Activated T-helper 1 cell treated with anti-CD3 and anti-CD28 coated beads, Interleukin-2, amount 50 U/mL, for 16 hours (primary cell): ENCODE measurements at regions not wholly inside any gene's neighbourhood (a gene's known extent, or its start where the extent isn't known, plus 50 kb on each side); places are given as distances from the start of the nearest gene placed in this dataset.

ENCODE experiments used
- DNase-seq, 2 donors: peaks; one replicate each; pipeline ENCODE4 v3.0.0-alpha.2; 2020; ENCODE audit warnings: low read depth in 1 of 2, low spot score in 1 of 2

DNA sequence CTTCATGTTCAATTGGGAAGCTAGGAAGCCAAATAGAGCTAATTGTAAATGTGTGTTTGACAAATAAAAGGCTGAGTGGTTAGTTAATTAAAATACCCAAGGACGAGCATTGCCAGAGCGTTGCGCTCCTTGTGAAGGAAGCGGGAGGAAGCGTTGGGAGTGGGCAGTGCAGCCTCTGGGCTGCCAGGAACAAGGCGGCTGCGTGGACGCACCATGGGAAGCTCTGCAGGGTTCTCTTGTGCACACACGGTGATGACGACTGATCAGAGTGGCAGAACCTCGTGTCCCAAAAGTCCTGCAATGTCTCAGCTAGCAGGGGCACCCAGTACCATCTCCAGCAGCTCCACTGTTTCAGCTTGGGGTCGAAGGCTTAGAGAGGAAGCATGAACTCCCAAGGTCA is 546.6 kb upstream of the TMEM132C start:
- DNase-seq: no peak

DNA sequence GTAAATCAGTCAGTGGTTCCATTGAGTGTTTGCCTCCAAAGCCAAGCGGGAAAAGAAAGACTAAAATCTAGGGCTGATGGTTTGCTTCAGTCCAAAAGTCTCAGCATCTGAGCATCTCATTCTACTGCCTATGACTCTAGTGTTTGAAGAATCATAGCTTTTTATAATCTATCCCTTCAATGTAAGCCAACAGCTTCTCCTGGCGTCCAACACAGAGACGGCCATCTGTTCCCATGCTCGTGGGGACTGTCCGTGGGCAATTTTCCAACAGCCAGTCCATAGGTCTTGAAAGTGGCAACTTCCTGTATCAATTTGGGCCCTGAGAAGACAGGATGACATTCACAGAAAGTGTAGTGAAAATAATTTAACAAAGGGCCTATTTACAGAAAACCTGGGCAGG is 544.4 kb upstream of the TMEM132C start:
- no peak for DNase-seq

DNA sequence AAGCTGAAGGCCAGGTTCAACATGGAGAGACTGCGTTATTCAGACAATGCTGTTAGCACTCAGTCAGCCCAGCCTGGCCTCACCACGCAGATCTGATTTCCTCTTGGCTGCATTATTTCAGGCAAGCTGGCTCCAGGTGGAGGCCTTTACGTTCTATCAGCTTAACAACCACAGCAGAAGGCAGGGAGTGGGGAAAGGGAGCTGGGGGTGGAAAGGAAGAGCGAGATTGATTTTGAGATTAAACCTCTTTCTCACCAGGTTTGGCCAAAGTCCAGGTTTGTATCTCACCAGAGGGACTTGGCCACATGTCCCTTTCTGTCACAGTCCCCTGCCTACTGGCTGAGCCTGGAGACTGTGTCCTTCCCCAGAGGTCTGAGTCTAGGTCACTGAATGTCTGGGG is 543.7 kb upstream of the TMEM132C start:
- no peak for DNase-seq

DNA sequence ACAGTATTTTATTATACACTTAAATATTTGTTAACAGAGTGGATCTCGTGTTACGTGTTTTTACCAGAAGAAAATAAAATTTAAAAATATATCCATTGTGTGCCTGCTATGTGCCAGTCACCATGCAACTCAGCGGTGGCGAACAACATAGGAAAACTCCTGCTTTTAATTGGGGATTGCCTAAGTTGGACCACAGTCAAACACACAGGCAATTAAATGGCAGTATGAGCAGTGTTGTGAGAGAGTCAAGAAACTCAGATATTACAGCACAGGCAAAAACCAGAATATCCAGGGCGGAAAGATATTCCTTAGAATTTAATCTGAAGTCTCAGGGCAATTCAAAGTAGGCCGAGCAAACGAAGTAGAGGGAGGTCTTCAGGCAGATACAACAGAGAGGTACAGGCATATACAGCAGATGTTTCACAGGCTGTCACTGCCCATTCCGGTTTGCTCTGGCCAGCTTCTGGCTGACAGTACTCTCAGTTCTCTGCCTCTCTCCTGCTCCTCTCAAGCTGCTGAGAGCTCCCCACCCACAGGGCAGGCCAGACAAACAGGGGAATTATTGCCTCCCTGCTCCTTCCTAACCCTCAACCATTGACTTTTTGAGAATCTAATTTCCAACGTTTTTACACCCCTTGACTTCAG is 540.2 kb upstream of the TMEM132C start:
- DNase-seq: no peak

DNA sequence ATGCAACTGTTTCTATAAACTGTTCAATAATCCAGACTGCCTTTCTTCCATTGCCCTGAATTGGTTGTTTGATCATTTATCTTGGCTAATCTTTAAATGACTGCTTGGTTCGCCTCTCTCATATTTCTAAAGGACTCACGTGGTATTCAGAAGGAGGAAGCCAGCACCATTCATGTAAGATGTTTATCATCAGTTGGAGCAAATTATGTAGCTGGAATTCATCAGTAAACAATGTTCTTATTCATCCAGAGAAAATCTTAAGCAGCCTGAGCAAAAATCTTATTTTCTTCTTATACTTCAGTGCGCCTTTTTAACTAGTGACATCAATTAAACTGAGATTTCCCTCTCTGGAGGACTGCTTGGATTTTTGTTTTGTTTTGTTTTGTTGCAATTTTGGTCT is 538.7 kb upstream of the TMEM132C start:
- DNase-seq: no peak

DNA sequence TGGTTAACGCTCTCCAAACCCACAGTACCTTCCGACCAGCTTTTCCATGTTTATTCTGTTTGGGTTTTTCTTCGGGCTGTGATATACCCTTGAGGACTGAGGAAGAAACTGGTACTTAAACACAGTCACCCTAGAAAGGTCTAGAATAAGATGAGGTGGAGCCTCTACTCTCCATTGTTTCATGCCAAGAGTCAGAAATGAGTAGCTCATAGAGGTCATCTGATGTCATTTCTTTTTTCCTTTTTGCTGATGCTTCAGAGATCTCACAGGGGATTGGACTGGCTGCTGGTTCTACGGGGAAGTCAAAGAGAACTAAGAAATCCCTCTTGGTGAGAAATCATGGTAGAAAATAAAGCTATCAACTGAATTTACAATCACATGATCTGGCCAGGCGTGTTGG is 538.2 kb upstream of the TMEM132C start:
- no peak for DNase-seq

DNA sequence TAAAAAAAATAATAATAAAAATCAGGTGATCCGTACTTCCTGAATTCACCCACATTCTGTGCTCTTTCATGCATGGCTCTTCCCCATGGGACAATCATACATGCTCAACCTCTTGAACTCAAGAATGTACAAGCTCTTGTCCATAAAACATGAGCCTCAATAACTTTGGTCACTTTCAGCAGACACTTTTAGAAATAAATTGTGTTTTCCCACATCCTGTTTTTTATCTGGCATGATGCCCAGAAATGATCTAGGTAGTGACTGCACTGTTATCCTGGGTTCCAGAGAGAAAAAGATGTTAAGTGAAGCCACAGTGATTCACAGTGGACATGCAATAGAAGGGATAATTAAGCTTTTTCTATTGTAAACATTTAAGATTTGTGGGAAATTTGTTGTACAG is 537.6 kb upstream of the TMEM132C start:
- no peak for DNase-seq

DNA sequence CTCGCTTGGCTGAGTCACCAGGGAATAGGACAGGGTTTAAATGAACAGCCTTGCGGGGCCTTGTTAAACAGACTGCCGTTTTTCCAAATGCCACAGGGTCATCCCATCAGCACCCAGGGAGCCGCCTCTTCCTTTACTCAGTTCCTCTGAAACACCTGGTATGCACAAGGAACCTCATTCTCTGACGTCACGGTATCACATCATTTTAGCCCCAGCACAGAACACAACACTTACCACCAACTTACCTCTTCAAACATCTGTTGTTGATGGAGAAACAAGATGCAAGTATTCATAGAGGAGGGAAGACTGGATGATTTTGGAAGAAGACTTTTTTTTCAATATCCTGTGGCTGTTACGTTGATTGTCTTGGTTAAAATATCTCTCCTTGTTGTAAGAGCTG is 535.3 kb upstream of the TMEM132C start:
- no peak for DNase-seq

DNA sequence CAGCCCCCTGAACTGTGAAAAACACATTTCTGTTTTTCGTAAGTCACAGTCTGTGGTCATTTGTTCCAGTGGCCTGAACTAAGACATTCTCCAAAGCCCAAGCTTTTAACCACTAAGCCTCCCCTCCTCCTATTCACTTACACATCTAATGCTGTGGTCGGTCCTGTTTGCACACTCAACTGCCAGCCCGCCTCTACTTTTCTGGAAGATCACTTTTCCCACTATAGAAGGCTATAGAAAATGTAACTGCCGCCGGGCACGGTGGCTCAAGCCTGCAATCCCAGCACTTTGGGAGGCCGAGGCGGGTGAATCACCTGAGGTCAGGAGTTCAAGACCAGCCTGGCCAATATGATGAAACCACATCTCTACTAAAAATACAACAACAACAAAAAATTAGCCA is 524.7 kb upstream of the TMEM132C start:
- DNase-seq: no peak

DNA sequence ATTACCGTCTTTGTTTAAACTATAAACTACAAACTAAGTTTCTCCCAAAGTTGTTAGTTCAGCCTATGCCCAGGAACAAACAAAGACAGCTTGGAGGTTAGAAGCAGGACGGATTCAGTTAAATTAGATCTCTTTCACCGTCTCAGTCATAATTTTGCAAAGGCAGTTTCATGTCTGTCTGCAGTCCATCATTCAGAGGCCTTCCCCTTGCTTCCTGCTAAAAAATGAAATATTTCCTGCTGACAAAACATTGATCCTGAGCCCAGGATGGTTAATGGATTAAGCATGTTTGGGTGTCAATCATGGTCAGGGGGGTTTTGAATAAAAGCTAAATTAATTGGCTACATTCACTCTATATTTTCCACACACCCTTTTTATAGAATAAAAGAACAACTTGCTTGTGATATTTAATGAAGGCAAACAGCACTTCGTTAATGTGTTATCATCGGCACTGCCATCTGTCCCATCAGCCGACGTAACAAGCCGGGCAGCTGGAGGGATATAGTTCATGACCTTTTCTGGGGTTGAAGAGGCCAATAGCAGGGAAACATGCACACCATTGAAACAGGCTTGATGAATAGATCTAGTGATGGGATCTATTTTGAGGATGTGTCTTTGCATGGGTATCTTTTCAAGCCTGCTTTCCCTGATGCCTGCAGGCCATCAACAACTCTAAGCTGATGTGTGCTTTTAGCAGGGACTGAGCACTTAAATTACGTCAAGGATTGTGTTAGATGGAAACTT is 521.3 kb upstream of the TMEM132C start:
- no peak for DNase-seq

DNA sequence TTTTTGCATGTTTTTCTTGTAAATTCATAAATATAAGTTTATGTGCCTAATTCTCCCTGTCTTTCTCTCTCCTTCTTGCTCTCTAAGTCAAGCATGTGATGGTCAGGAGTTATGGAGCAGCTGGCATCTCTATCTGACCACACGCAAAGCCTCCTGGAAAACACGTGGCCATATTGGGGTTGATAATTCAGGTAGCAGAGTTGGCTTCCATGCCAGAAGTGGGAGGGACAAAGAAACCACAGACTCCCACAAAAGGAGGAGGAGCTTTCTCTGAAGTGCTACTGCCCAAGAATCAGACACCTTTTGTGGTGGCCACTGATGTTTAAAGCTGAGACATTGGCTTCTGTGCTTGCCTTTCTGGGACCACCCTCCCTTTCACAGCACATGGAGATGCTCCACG is 517.6 kb upstream of the TMEM132C start:
- no peak for DNase-seq

DNA sequence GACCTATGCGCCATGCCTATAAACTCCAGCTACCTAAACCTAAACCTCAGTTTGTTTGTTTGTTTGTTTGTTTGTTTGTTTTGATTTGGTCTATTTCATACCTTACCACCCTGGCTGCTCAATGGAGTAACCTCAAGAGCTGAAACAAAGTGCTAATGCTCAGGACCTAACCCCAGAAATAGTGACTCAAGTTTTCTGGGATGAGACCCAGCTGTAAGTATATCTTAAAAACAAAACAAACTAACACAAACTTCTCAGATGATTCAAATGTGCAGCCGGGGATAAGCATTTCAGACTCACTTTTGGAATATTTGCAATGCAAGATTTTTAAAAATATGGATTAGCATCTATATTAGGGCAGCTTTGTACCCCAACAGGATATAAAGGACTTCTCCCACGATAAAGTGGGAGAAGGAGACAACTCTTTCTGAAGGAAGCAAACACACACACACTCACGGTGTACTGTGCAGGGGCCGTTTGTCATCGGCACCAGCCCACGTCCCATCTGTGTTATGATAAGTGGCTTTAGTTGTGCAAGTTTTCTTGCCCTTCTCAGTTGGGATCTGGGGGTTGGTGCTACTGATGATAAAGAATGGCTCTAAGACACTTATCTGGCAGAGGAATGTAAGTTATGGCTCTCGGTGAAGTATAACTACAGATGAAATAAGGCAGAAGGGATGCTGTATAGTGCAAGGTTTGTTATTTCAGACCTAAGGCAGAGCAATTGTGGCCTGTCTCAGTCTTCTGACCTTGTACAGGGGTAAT is 516.7 kb upstream of the TMEM132C start:
- no peak for DNase-seq

DNA sequence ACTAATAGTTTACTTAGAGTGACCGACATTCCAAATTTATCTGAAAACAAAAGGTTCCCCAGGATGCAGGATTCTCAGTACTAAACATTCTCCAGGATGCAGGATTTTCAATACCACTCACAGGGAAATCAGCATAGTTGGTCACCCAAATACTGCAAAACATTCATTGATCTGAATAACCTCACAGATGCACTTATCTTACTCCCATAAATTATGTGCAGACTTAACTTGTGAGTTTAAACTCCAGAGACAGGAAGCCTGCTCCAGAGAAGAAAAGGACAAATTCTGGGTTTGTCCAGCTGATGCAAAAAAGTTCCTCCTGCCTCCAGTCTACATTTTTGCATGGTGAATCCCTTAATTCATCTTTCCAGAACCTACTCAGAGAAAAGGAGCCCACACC is 514.2 kb upstream of the TMEM132C start:
- no peak for DNase-seq

DNA sequence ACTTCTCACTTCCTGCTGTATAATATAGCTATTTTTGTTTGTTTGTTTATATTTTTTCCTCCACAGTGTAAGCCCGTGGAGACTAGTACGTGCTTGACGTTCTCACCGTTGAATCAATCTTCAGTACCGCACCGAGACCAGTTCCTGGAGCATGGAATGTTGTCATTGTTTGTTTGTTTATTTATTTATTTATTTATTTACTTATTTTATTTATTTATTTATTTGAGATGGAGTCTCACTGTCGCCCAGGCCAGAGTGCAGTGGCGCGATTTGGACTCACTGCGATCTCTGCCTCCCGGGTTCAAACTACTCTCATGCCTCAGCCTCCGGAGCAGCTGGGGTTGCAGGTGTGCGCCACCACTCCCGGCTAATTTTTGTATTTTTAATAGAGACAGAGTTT is 506.6 kb upstream of the TMEM132C start:
- no peak for DNase-seq

DNA sequence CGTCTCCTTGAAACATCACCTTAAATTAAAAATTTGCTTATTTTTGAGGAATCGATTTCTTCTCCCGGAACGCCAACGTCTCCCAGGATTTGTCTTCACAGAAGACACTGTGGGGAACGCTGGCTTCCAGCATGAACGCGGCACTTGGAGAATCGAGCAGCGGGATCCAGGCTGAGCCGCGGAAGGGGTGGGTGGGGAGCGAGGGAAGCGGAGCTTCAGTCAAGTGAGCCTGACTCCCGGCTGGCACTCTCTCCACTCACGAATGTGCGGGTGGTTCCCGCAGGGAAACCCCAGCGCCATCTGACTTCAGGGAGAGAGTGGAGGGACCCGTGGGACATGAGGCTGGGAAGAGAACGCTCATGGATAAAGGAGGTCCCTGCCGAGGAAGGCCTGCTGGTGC is 506.0 kb upstream of the TMEM132C start:
- DNase-seq: no peak

DNA sequence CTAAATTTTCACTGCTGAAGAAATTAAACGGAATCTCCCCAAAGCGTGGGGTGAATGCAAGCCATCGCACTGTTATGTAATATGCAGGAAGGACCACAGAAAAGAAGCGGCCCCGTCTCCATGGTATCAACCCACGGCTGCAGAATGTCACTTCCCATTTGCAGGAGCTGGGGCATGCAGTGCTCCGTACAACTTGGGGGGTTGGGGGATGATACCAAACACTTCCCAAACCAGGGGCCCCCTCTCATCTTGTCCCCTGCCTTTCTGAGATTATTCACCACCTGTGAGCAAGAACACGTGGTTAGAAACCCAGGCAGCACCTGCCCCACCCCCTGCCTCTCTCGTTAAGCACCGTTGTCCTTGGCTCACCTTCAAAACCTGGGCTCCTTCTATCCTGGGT is 505.1 kb upstream of the TMEM132C start:
- no peak for DNase-seq

DNA sequence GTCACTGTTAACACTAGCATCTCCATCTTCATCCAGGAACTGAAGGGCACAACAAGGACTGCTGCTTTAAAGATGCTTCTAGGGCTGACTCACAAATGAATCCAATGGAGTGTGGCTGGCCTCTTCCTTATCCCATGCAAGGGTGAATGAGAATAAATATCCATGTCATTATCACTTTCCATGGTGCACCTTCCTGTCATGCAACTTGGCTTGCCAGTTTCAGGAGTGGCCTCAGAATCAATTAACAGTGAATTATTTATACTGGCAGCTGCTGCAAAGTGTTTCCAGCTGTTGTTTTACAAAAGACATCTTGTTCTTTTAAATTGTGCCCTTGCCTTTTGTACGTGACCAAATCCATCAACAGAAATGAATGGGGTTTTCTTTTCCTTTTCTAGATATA is 499.3 kb upstream of the TMEM132C start:
- DNase-seq: no peak

DNA sequence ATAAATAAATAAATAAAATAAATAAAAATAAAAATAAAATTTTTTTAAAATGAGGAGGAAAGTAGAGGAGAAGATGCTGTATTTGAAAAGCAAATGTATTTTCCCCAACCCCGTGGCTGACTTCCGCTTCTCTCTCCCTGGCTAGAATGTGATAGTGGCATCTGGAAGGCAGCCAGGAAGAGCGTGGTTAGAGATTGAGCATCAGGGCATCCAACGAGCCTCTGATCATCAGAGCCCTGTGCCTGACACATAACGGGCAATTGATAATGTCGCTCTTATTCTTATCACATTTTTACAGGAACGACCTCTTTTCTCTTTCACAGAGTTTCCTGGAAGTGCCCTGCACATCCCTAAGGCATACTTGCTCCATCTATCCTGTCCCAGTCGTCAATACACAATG is 496.9 kb upstream of the TMEM132C start:
- no peak for DNase-seq

DNA sequence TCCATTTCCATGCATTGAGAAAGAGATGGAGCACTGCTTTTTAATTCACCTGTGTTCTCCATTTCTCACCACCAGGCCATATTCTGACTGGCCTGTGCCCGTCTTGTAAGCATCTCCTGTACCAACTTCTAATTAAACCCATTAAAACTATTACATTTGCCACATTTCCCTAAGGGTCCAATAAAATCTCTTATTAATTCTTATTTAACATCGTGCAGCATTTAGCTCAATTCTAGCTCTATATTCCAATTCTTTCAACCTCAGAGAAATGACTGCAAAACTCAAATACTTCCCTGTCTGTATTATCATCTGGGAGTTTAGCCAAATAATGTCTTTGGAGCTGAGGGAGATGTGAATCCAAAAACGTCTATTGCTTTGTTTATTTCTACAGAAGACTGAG is 495.4 kb upstream of the TMEM132C start:
- no peak for DNase-seq

DNA sequence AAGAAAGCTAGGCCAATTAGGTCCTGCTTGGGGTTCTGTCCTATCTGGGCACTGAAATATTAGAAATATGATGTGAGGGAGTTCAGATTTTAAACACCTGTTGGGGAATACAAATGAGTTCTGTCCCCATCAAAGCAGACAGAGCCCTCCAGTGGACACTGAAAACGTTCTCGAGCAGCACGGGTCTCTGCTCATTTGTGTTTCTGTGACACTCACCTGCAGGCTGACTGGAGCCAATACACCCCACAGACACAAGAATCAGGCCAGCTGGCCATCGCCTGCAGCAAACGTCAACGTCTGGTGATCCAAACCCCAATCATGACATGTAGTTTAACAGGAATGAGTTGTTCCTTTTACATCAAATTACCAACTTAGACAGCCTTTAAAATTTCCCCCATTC is 493.4 kb upstream of the TMEM132C start:
- no peak for DNase-seq

DNA sequence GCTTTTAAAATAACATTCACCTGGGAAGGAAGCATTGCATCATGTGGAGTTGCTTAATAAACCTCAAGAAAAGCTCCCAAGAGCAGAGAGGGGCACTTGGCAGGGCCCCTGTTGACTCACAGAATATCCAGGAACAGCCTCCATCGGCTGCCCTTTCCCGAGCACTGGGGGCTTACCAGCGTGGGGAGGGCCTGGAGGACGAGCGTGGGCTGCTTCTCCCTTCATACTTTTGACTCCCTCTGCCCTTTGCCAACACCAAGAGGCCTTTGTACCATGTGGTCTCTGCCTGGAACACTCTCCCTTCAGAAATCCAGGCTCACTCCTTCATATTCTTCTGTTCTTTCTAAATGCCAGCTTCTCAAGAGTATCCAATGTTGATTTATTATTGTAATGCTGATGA is 492.1 kb upstream of the TMEM132C start:
- DNase-seq: no peak

DNA sequence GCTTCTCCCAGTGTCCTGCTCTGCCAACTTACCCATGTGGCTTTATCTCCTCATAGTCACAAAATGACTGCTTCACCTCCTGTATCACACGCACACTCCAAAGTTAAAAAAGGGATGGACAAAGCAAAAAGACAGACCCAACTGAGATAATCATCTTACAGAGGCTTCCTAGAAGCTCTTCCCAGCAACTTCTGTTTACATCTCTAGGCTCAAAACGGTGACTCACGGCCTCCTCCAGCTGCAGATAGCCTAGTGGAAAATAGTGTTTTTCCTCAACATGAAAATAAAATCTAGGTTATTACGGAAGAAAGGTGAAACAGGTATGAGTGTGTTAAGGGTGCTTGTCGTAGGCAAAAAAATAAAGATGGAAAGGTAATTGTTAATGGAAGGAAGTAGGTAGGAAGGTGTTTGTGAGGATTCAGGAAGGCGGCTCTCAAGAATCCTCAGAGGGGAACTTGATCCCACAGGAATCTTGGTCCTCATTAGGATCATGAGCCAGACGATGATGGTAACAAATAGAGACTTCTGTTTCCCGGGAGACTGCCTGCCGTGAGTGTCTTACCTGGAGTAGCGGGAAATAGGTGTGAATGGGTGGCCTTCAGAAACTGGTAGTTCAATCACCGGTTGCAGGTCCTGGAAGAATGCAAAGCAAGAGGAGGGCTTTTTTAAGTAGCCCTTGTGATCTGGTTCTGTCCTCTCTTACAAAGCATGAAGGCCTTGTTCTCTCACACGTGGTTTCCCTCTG is 487.5 kb upstream of the TMEM132C start:
- DNase-seq: no peak
